K562 (cell line): ENCODE measurements at regions not wholly inside any gene's neighbourhood (a gene's known extent, or its start where the extent isn't known, plus 50 kb on each side); places are given as distances from the start of the nearest gene placed in this dataset.

Source experiments
- ATAC-seq: fragments of 200-7000 bp; cut with Tn5 transposase; 3 replicates; pipeline ENCODE4 v1.9.1; 2020; ENCODE audit warnings: moderate library complexity
- BruUV-seq: library from RNA; stranded (reverse); fragments of 400-500 nt; replicated peaks from 2 replicates; lab custom pipeline; 2021; lab: Mats Ljungman, UMichigan
- CTCF ChIA-PET: fragments of 300-600 bp; formaldehyde crosslinking; extraction: SDS; loops from one replicate; lab custom pipeline; 2021; ENCODE audit warnings: low intra/inter-chr PET ratio; lab: Yijun Ruan, JAX
- POLR2A ChIA-PET: fragments of 300-600, 350-650 bp; sonication (Branson Sonifier 250); formaldehyde crosslinking; extraction: SDS; loops from one replicate; lab custom pipeline; 2021; ENCODE audit warnings: antibody characterized with exemption, inconsistent platforms; lab: Yijun Ruan, JAX
- DNase-seq, 4 experiments: peaks; one replicate each; pipeline versions ENCODE4 v3.0.0 to v3.0.0-alpha.2; 2011 to 2018; ENCODE audit warnings: low spot score in 3 of 4, mixed read lengths in 3 of 4; ENCODE audit errors: extremely low read depth in 1 of 4
- FAIRE-seq: peaks from 2 replicates; lab custom pipeline; 2011; peaks lifted over from hg19 to GRCh38; lab: Jason Lieb, UNC
- H2AFZ ChIP-seq: 2 replicates; pipeline ENCODE4 v1.6.0; 2011; ENCODE audit warnings: low read depth, low read length, control low read depth, inconsistent platforms
- H3K27ac ChIP-seq: fragments of 200-600 bp; 3 replicates; pipeline ENCODE4 v1.8.0; 2011; ENCODE audit warnings: low read depth, mild to moderate bottlenecking, control low read depth, inconsistent platforms, low read length, moderate library complexity, mixed read lengths; ENCODE audit errors: extremely low read depth
- H3K27me3 ChIP-seq, 2 experiments: fragments of 300-600 bp in 1 of 2; 2 replicates in 1 of 2; 3 replicates in 1 of 2; pipeline versions ENCODE4 v1.6.0 to v1.8.0; 2011; ENCODE audit warnings: inconsistent platforms in 2 of 2, low read length in 2 of 2, mild to moderate bottlenecking in 1 of 2, mixed read lengths in 1 of 2, moderate library complexity in 1 of 2; ENCODE audit not compliant: control insufficient read depth in 2 of 2, insufficient read depth in 2 of 2
- H3K36me3 ChIP-seq: fragments of 300-600 bp; 3 replicates; pipeline ENCODE4 v1.8.0; 2011; ENCODE audit warnings: mild to moderate bottlenecking, low read length, inconsistent platforms; ENCODE audit not compliant: control insufficient read depth, insufficient read depth
- H3K4me1 ChIP-seq, 2 experiments: fragments of 200-600 bp in 1 of 2; replicated peaks in 1 of 2; 2 replicates in 1 of 2; 3 replicates in 1 of 2; pipeline versions ENCODE4 v1.5.1 to v1.8.0; 2011; ENCODE audit warnings: inconsistent platforms in 2 of 2, low read length in 2 of 2, mild to moderate bottlenecking in 1 of 2, mixed read lengths in 1 of 2, moderate library complexity in 1 of 2; ENCODE audit not compliant: control insufficient read depth in 2 of 2, insufficient read depth in 2 of 2
- H3K4me2 ChIP-seq: 2 replicates; pipeline ENCODE4 v1.6.1; 2011; ENCODE audit warnings: low read length, control low read depth, inconsistent platforms, mixed read lengths; ENCODE audit not compliant: insufficient read depth
- H3K4me3 ChIP-seq: fragments of 200-600 bp; sonication (generic), shearing (Covaris generic); 2 replicates; pipeline ENCODE4 v1.5.1; 2016; ENCODE audit warnings: control low read depth, inconsistent platforms
- H3K79me2 ChIP-seq: fragments of 200-600 bp; 3 replicates; pipeline ENCODE4 v1.8.0; 2011; ENCODE audit warnings: low read length, inconsistent platforms; ENCODE audit not compliant: control insufficient read depth, insufficient read depth
- H3K9ac ChIP-seq, 2 experiments: 2 replicates each; pipeline versions ENCODE4 v1.6.0 to v1.6.1; 2011; ENCODE audit warnings: low read depth in 2 of 2, low read length in 2 of 2, control low read depth in 1 of 2, inconsistent platforms in 1 of 2, mild to moderate bottlenecking in 1 of 2, mixed read lengths in 1 of 2; ENCODE audit not compliant: insufficient read depth in 1 of 2
- H3K9me1 ChIP-seq: one replicate; pipeline ENCODE4 v1.6.0; 2011; ENCODE audit warnings: inconsistent platforms, mild to moderate bottlenecking, low read length, moderate library complexity; ENCODE audit not compliant: control insufficient read depth, insufficient read depth
- H3K9me3 ChIP-seq: replicated peaks from 2 replicates; pipeline ENCODE4 v1.5.1; 2011; ENCODE audit warnings: low read depth, low read length, inconsistent platforms; ENCODE audit not compliant: control insufficient read depth, insufficient read depth
- H4K20me1 ChIP-seq: replicated peaks from 2 replicates; pipeline ENCODE4 v1.6.1; 2011; ENCODE audit warnings: low read length, inconsistent platforms, mixed read lengths; ENCODE audit not compliant: control insufficient read depth, insufficient read depth
- CEBPG ChIP-seq, 3 experiments: fragments of 200-800 bp in 1 of 3; sonication (Bioruptor generic) in 1 of 3; sonication (generic) in 1 of 3; formaldehyde crosslinking in 1 of 3; IDR thresholded peaks in 2 of 3; conservative IDR thresholded peaks in 1 of 3; 2 replicates each; pipeline versions ENCODE4 v1.6.1 to v1.8.0; 2016 to 2022; ENCODE audit warnings: missing compliant biosample characterization in 2 of 3, missing genetic modification characterization in 2 of 3, mild to moderate bottlenecking in 1 of 3, missing genetic modification reagents in 1 of 3
- KHSRP ChIP-seq: fragments of 450-650 bp; IDR thresholded peaks from 2 replicates; pipeline ENCODE4 v1.6.1; 2017
- NUFIP1 ChIP-seq: fragments of 450-650 bp; IDR thresholded peaks from 2 replicates; pipeline ENCODE4 v1.6.1; 2018; ENCODE audit not compliant: partially characterized antibody
- WGBS: fragments of 100-300 bp; shearing (Covaris generic); methylation state at CpG from one replicate; pipeline ENCODE4 v1.1.6; 2016; ENCODE audit warnings: low coverage, mixed read lengths; ENCODE audit not compliant: insufficient coverage; ENCODE audit errors: missing lambda C conversion rate; 5-methylcytosine and 5-hydroxymethylcytosine counted together
- in situ Hi-C: fragments of 300-500 bp; cut with MboI; formaldehyde crosslinking; loops from 4 replicates; pipeline ENCODE4 v1.15.0; 2018; ENCODE audit warnings: inconsistent platforms, mixed read lengths
- intact Hi-C: fragments of 100-400 bp; cut with micrococcal nuclease; formaldehyde crosslinking; loops from 2 replicates; pipeline ENCODE4 v1.14.2; 2022

- POLR2A ChIA-PET = no interaction called here
- intact Hi-C loops = no loop called here
- in situ Hi-C loops = no loop called here
Observed at GRCh38 chr7:46565253-46566096, 644.4 kb upstream of the IGFBP3 start.

GRCh38 chr7:46559194-46559832, 638.2 kb upstream of the IGFBP3 start:
- WGBS = 5% methylated on average over 7 of the region's 7 CpGs
- TF ChIP-seq KHSRP = no peak
- BruUV-seq = no TSS peak
- no peak overlapping the region for H3K4me3 ChIP-seq
- in situ Hi-C loops (no loop called here), intact Hi-C loops (no loop called here)
- H3K4me2 ChIP-seq = no peak overlapping the region
- no peak overlapping the region for H2AFZ ChIP-seq
- H3K9me1 ChIP-seq = no peaks in the 10 kb centered on the region
- no peaks in the 10 kb centered on the region for H4K20me1 ChIP-seq
- DNase-seq (no peak), FAIRE-seq (no peak), ATAC-seq (no peak)
- H3K27me3 ChIP-seq = no peaks in the 10 kb centered on the region
- H3K9me3 ChIP-seq = no peaks in the 10 kb centered on the region
- no peak overlapping the region for H3K27ac ChIP-seq
- H3K36me3 ChIP-seq = no peaks in the 10 kb centered on the region
- no peaks in the 10 kb centered on the region for H3K4me1 ChIP-seq
- H3K79me2 ChIP-seq = no peaks in the 10 kb centered on the region
- no peak overlapping the region for H3K9ac ChIP-seq
- POLR2A ChIA-PET = no interaction called here
- CTCF ChIA-PET = no interaction called here

More at GRCh38 chr7:46565253-46566096, 644.4 kb upstream of the IGFBP3 start:
- CTCF ChIA-PET = no interaction called here
- FAIRE-seq (no peak), ATAC-seq (no peak), DNase-seq (no peak)
- no peaks in the 10 kb centered on the region for H3K27me3 ChIP-seq
- H3K4me3 ChIP-seq = no peak overlapping the region
- WGBS = 6% methylated on average over 5 of the region's 5 CpGs
- TF ChIP-seq NUFIP1 = no peak
- no peak for TF ChIP-seq CEBPG (CRISPR knock-in tag; IDR thresholded peaks at IDR 0.05)
- TF ChIP-seq CEBPG (tag; conservative IDR thresholded peaks at IDR 0.05 in 1 of 2, IDR thresholded peaks at IDR 0.05 in 1 of 2) = peak in 1 of 2 experiments; percentile 35; a peak in 1 of 4 replicates
- TF ChIP-seq, all 486 proteins: peak for 1
- no peak overlapping the region for H3K27ac ChIP-seq
- no peaks in the 10 kb centered on the region for H3K79me2 ChIP-seq
- H3K9me3 ChIP-seq = no peaks in the 10 kb centered on the region
- no peaks in the 10 kb centered on the region for H3K36me3 ChIP-seq
- no peaks in the 10 kb centered on the region for H3K9me1 ChIP-seq
- H4K20me1 ChIP-seq = no peaks in the 10 kb centered on the region
- H3K9ac ChIP-seq = no peak overlapping the region
- no peak overlapping the region for H2AFZ ChIP-seq
- H3K4me2 ChIP-seq = no peak overlapping the region
- H3K4me1 ChIP-seq = no peaks in the 10 kb centered on the region
- no TSS peak for BruUV-seq
